ENCODE measurements at regions not wholly inside any gene's neighbourhood (a gene's known extent, or its start where the extent isn't known, plus 50 kb on each side); places are given as distances from the start of the nearest gene placed in this dataset.

- DNase-seq (ENCODE audit: low spot score): no peak
These were observed 981.5 kb downstream of the SORCS1 start for GRCh38 chr10:106183041-106183440.

DNA sequence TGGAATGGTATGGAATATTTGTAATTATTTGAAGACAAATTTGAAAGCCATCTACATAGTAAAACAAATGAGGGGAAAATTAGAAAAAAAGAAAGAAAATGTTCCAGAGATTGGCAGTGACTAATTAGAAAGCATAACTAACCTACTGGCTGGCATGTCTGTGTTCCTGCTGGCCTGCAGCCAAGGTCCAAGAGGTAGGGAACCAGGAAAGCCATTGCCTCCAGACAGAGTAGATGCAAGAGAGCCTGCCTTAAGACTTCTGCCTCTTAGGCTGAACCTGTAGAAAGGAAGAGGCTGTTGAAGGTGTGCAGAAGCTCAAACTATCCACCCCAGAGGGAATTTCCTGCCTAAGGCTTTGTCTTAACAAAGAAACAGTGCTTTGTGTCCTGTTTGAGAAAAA, 982.0 kb downstream of the SORCS1 start:
- DNase-seq (ENCODE audit: low spot score): no peak

DNA sequence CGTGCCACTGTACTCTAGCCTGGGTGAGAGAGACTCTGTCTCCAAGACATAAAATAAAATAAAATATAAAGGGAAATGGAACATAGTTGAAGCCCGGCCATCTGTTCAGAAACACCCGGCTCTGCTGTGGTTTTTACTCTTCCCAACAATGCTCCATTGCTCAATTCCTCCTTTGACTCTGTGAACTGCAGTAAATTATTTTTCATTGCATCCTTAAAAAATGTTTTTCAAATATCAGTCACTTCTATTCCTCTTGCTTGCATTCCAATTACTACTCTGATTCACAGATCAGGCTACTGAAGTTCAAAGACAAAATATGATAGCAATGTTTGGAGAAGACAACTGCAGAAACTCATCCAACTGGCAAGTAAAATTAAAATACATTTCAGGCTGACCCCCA, 983.0 kb downstream of the SORCS1 start:
- DNase-seq (ENCODE audit: low spot score): no peak

- no peak for DNase-seq (ENCODE audit: low spot score)
These were observed 985.1 kb downstream of the SORCS1 start for GRCh38 chr10:106179430-106179829.

DNA sequence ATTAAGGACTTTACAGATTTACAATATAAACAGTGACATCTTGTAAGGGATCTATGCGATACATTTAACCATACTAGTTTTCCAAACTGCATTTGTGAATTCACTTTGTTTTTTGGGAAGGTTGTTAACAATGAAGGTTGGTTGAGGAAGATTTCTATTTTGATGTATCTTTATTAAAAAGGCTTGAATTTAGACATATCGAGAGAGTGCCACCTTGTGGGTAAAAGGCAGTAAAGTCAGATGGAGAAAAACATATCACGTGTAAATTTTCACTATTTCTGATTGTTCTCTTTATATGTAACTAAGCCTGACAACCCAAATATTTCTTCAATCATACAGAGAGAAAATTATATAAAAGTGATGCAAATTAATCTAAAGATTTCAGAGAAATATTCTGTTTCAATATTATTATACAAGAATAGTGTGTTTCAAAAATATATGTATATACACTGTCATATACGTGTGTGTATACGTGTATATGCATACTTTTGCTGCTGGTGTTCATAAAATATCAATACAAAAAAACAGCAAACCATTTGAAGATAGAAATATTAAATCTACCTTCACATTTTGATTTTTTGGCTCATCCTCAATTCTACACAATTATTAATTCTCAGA, 988.6 kb downstream of the SORCS1 start:
- DNase-seq (ENCODE audit: low spot score): no peak

DNA sequence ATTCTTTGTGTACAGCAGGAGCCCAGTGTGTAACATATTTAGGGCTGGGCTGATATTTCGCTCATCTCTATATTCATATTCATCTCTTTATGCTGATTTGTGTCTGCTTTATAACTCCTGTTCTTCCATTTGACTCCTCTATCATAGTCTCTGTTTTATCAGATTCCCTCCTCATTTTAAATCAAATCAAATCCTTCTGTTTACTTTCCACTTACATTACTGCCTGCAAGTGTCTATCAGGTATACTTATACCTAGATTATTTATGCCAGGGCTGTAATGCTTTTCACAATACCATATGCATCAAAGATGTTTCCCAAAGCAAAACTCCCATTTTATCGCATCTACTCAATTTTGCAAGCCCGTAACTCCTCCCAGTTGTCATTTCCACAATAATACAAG, 990.7 kb downstream of the SORCS1 start:
- DNase-seq (ENCODE audit: low spot score): no peak

DNA sequence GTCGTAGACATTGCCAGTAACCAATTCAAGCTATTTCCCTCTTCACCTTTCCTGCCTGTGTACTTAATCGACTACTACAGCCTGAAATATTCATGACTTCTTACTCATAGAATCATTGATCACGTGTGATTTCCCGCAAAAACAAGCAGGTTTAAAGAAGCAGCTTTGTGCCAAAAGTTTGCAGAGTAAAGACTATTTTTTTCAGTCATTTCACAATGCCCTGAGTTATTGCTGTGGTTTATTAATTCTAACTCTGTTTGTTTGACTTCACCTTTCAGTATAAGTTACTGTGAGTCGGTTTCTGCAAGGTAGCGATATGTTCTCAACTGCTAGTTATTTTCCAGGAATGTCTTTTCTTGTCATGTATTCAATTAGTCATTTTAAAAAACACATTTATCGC, 995.3 kb downstream of the SORCS1 start:
- no peak for DNase-seq (ENCODE audit: low spot score)

GRCh38 chr10:106167946-106168345, 996.6 kb downstream of the SORCS1 start:
- no peak for DNase-seq (ENCODE audit: low spot score)

DNA sequence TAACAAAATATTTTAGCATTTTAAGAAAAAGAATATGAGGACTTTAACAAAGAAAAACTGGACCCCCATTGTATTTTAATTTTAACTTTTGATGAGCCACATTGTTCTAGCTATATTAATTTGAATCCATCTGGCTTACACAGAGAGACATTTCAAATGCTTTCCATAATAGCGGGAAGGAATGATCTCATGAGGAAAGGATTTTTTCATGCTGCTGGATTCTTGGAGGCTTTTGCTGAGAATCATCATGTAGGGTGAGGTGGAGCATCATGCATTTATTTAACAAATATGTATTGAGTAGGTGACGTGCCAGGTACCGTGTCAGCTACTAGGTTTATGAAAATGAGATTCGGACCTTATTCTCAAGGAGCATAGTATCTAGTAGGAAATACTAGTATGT, 1006.3 kb downstream of the SORCS1 start:
- no peak for DNase-seq (ENCODE audit: low spot score)

- DNase-seq (ENCODE audit: low spot score): no peak
These were observed 1017.5 kb downstream of the SORCS1 start for GRCh38 chr10:106147021-106147420.

GRCh38 chr10:106139915-106140314, 1024.6 kb downstream of the SORCS1 start:
- no peak for DNase-seq (ENCODE audit: low spot score)

- no peak for DNase-seq (ENCODE audit: low spot score)
These were observed 1028.3 kb downstream of the SORCS1 start for GRCh38 chr10:106136175-106136574.

DNA sequence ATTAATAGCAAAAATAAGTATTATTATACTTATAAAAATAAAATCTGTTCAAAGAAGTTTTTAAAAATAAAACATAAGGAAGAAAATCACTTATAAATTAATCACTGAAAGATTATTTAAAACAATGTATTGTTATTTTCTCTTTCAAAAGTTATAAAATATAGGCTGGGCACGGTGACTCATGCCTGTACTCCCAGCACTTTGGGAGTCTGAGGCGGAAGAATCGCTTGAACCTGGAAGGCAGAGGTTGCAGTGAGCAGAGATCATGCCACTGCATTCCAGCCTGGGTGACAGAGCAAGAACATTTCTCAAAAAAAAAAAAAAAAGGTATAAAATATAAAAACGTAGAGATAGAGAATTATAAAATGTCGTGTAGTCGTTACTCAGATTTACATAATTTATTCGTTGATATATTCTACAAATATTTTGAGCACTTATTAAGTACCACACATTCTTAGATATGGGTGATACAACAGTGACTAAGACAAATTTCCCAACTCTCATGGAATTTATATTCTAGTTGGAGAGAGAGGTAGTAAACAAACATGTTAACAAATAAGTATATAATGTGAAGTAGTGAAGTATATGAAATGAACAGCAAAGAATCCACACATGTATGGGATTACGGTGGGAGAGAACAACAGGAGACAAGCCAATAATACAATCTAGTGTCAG, 1030.0 kb downstream of the SORCS1 start:
- no peak for DNase-seq (ENCODE audit: low spot score)

- no peak for DNase-seq (ENCODE audit: low spot score)
These were observed 1031.1 kb downstream of the SORCS1 start for GRCh38 chr10:106133451-106133850.

DNA sequence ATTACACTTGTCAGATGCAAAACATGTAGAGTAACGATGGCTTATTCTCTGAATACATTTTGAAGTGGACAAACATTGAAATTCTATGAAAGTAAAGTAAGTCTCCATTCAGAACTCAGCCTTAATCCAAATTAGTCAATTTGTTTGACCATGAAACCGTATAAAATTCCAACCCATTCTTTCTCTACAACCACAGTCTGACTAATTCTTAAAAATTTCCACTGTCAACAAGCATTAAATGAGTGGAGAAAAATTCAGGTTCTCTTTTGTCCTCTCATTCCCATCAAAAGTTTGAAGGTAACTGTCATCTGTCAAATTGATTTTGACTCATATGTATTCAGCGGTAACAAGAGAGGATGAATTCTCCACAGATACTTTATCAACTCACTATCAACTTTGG, 1031.5 kb downstream of the SORCS1 start:
- no peak for DNase-seq (ENCODE audit: low spot score)

GRCh38 chr10:106114656-106115186, 1049.8 kb downstream of the SORCS1 start:
- DNase-seq (ENCODE audit: low spot score): no peak

GRCh38 chr10:106111246-106111645, 1053.3 kb downstream of the SORCS1 start:
- no peak for DNase-seq (ENCODE audit: low spot score)

DNA sequence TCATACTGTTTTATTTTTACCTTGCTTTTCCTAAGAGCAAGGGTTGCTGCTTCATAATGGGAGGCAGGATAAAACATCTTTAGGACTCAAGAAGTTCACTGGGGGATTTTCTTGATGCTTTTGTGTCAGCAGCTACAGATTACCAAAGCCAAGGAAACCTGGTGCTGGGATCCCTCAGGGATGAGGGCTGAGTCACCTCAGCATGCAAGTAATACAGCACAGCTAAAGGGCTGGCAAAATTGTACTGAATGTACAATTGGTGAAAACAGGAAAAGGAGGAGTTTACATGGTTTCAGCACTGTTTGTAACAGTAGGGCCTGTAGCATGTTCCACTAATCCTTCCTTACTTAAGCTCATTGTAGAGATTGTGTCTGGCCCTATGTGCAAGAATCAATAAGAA, 1056.8 kb downstream of the SORCS1 start:
- DNase-seq (ENCODE audit: low spot score): no peak

DNA sequence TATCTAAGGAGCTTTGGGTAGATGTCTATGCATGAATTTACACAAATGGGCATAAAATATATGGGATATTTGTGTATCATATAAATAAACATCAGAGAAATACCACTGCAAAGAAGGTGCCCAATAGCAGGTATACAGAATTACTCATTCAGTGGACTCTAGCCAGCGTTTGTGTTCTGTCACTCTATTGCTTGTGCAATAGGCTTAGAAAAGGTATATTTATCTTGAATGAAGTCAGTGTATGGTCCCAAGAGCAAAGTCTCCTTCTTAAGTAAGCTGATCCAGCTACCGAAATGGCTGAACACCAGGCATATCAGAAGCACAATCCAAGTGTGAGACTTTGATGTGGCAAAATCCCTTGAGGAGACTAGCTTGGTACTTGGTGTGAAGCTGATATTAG, 1058.4 kb downstream of the SORCS1 start:
- no peak for DNase-seq (ENCODE audit: low spot score)

DNA sequence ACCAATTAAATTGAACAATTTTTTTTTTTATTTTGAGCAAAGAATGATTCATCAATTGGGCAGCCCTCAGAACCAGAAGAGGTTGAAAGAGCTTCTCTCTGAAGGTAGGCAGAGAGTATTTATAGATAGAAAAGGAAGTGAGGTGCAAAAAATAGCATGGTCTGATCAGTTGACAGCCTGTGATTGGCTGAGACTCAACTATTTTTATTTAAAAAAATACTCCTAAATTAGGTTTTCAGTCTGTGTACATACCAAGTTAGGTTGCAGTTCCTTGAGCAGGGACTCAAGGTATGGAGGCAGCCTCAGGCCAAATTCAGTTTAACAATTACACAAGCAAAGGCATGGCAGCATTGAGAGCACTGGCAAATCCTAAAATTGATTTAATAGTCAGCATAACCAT, 1074.7 kb downstream of the SORCS1 start:
- DNase-seq (ENCODE audit: low spot score): no peak

GRCh38 chr10:106086391-106086790, 1078.1 kb downstream of the SORCS1 start:
- DNase-seq (ENCODE audit: low spot score): no peak

DNA sequence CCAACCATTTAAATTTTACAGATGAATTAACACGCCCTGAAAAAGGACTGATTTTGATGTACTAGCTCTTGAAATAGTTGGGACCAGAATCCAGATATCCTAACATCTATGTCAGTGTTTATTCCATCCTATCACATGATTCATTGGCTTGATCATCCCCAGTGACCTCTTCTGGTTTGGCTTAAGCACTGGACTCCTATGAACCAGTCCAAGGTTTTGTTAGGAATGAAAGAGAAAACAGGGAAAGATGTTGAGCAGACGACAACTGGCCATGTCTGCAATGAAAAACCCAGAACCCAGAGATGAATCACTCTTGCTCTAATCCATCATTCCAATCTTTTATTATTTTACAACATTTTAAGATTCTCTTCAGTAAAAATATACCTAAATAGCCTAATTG, 1080.9 kb downstream of the SORCS1 start:
- no peak for DNase-seq (ENCODE audit: low spot score)

GRCh38 chr10:106082865-106083264, 1081.6 kb downstream of the SORCS1 start:
- no peak for DNase-seq (ENCODE audit: low spot score)
